K562 (cell line): ENCODE measurements at regions not wholly inside any gene's neighbourhood (a gene's known extent, or its start where the extent isn't known, plus 50 kb on each side); places are given as distances from the start of the nearest gene placed in this dataset.

Source experiments
- ATAC-seq: fragments of 200-7000 bp; cut with Tn5 transposase; 3 replicates; pipeline ENCODE4 v1.9.1; 2020; ENCODE audit warnings: moderate library complexity
- BruUV-seq: library from RNA; stranded (reverse); fragments of 400-500 nt; replicated peaks from 2 replicates; lab custom pipeline; 2021; lab: Mats Ljungman, UMichigan
- CTCF ChIA-PET: fragments of 300-600 bp; formaldehyde crosslinking; extraction: SDS; loops from one replicate; lab custom pipeline; 2021; ENCODE audit warnings: low intra/inter-chr PET ratio; lab: Yijun Ruan, JAX
- POLR2A ChIA-PET: fragments of 300-600, 350-650 bp; sonication (Branson Sonifier 250); formaldehyde crosslinking; extraction: SDS; loops from one replicate; lab custom pipeline; 2021; ENCODE audit warnings: antibody characterized with exemption, inconsistent platforms; lab: Yijun Ruan, JAX
- DNase-seq, 4 experiments: peaks; one replicate each; pipeline versions ENCODE4 v3.0.0 to v3.0.0-alpha.2; 2011 to 2018; ENCODE audit warnings: low spot score in 3 of 4, mixed read lengths in 3 of 4; ENCODE audit errors: extremely low read depth in 1 of 4
- FAIRE-seq: peaks from 2 replicates; lab custom pipeline; 2011; peaks lifted over from hg19 to GRCh38; lab: Jason Lieb, UNC
- H2AFZ ChIP-seq: 2 replicates; pipeline ENCODE4 v1.6.0; 2011; ENCODE audit warnings: low read depth, low read length, control low read depth, inconsistent platforms
- H3K27ac ChIP-seq: fragments of 200-600 bp; 3 replicates; pipeline ENCODE4 v1.8.0; 2011; ENCODE audit warnings: low read depth, mild to moderate bottlenecking, control low read depth, inconsistent platforms, low read length, moderate library complexity, mixed read lengths; ENCODE audit errors: extremely low read depth
- H3K27me3 ChIP-seq, 2 experiments: fragments of 300-600 bp in 1 of 2; 2 replicates in 1 of 2; 3 replicates in 1 of 2; pipeline versions ENCODE4 v1.6.0 to v1.8.0; 2011; ENCODE audit warnings: inconsistent platforms in 2 of 2, low read length in 2 of 2, mild to moderate bottlenecking in 1 of 2, mixed read lengths in 1 of 2, moderate library complexity in 1 of 2; ENCODE audit not compliant: control insufficient read depth in 2 of 2, insufficient read depth in 2 of 2
- H3K36me3 ChIP-seq: fragments of 300-600 bp; 3 replicates; pipeline ENCODE4 v1.8.0; 2011; ENCODE audit warnings: mild to moderate bottlenecking, low read length, inconsistent platforms; ENCODE audit not compliant: control insufficient read depth, insufficient read depth
- H3K4me1 ChIP-seq, 2 experiments: fragments of 200-600 bp in 1 of 2; replicated peaks in 1 of 2; 2 replicates in 1 of 2; 3 replicates in 1 of 2; pipeline versions ENCODE4 v1.5.1 to v1.8.0; 2011; ENCODE audit warnings: inconsistent platforms in 2 of 2, low read length in 2 of 2, mild to moderate bottlenecking in 1 of 2, mixed read lengths in 1 of 2, moderate library complexity in 1 of 2; ENCODE audit not compliant: control insufficient read depth in 2 of 2, insufficient read depth in 2 of 2
- H3K4me2 ChIP-seq: 2 replicates; pipeline ENCODE4 v1.6.1; 2011; ENCODE audit warnings: low read length, control low read depth, inconsistent platforms, mixed read lengths; ENCODE audit not compliant: insufficient read depth
- H3K4me3 ChIP-seq: fragments of 200-600 bp; sonication (generic), shearing (Covaris generic); 2 replicates; pipeline ENCODE4 v1.5.1; 2016; ENCODE audit warnings: control low read depth, inconsistent platforms
- H3K79me2 ChIP-seq: fragments of 200-600 bp; 3 replicates; pipeline ENCODE4 v1.8.0; 2011; ENCODE audit warnings: low read length, inconsistent platforms; ENCODE audit not compliant: control insufficient read depth, insufficient read depth
- H3K9ac ChIP-seq, 2 experiments: 2 replicates each; pipeline versions ENCODE4 v1.6.0 to v1.6.1; 2011; ENCODE audit warnings: low read depth in 2 of 2, low read length in 2 of 2, control low read depth in 1 of 2, inconsistent platforms in 1 of 2, mild to moderate bottlenecking in 1 of 2, mixed read lengths in 1 of 2; ENCODE audit not compliant: insufficient read depth in 1 of 2
- H3K9me1 ChIP-seq: one replicate; pipeline ENCODE4 v1.6.0; 2011; ENCODE audit warnings: inconsistent platforms, mild to moderate bottlenecking, low read length, moderate library complexity; ENCODE audit not compliant: control insufficient read depth, insufficient read depth
- H3K9me3 ChIP-seq: replicated peaks from 2 replicates; pipeline ENCODE4 v1.5.1; 2011; ENCODE audit warnings: low read depth, low read length, inconsistent platforms; ENCODE audit not compliant: control insufficient read depth, insufficient read depth
- H4K20me1 ChIP-seq: replicated peaks from 2 replicates; pipeline ENCODE4 v1.6.1; 2011; ENCODE audit warnings: low read length, inconsistent platforms, mixed read lengths; ENCODE audit not compliant: control insufficient read depth, insufficient read depth
- FUS ChIP-seq: fragments of 200-400 bp; formaldehyde crosslinking; optimal IDR thresholded peaks from 2 replicates; pipeline ENCODE3; 2017; ENCODE audit warnings: low read depth, low read length
- YY1 ChIP-seq, 3 experiments: IDR thresholded peaks; 2 replicates each; pipeline ENCODE4 v1.6.1; 2011; ENCODE audit warnings: low read length in 2 of 3, mild to moderate bottlenecking in 2 of 3, moderate library complexity in 2 of 3, borderline replicate concordance in 1 of 3, control low read depth in 1 of 3, low read depth in 1 of 3; ENCODE audit not compliant: insufficient read depth in 3 of 3, insufficient replicate concordance in 2 of 3, control insufficient read depth in 1 of 3, insufficient read length in 1 of 3; ENCODE audit errors: extremely low read depth in 1 of 3
- ZNF3 ChIP-seq: fragments of 250-450 bp; sonication (Bioruptor Pico); IDR thresholded peaks from 2 replicates; pipeline ENCODE4 v1.5.0; 2021; ENCODE audit warnings: mild to moderate bottlenecking, moderate library complexity
- ZNF75A ChIP-seq: fragments of 450-650 bp; formaldehyde crosslinking; IDR thresholded peaks from 2 replicates; pipeline ENCODE4 v1.4.0; 2020; ENCODE audit warnings: mild to moderate bottlenecking
- WGBS: fragments of 100-300 bp; shearing (Covaris generic); methylation state at CpG from one replicate; pipeline ENCODE4 v1.1.6; 2016; ENCODE audit warnings: low coverage, mixed read lengths; ENCODE audit not compliant: insufficient coverage; ENCODE audit errors: missing lambda C conversion rate; 5-methylcytosine and 5-hydroxymethylcytosine counted together
- in situ Hi-C: fragments of 300-500 bp; cut with MboI; formaldehyde crosslinking; loops from 4 replicates; pipeline ENCODE4 v1.15.0; 2018; ENCODE audit warnings: inconsistent platforms, mixed read lengths
- intact Hi-C: fragments of 100-400 bp; cut with micrococcal nuclease; formaldehyde crosslinking; loops from 2 replicates; pipeline ENCODE4 v1.14.2; 2022

GRCh38 chr2:61639721-61640120, 101.6 kb upstream of the XPO1 start:
- CTCF ChIA-PET, result interaction anchor here (0.8 kb wide), 1 partner anchor 256 kb away, joined by 4 read pairs; no protein-coding TSS in a partner anchor
- no peak for DNase-seq
- ATAC-seq, result no peak
- no peak overlapping the region for H3K9ac ChIP-seq
- peak overlapping the region; percentile 16; the same call in 1 of the 3 replicates for H3K27ac ChIP-seq
- no peak for FAIRE-seq
- H3K27me3 ChIP-seq, result no peaks in the 10 kb centered on the region
- no peak overlapping the region for H3K4me2 ChIP-seq
- in situ Hi-C loops (no loop called here), intact Hi-C loops (no loop called here)
- BruUV-seq, result no TSS peak
- peak overlapping the region; percentile 88 for H2AFZ ChIP-seq
- no peaks in the 10 kb centered on the region for H4K20me1 ChIP-seq
- no peaks in the 10 kb centered on the region for H3K36me3 ChIP-seq
- H3K79me2 ChIP-seq, result no peaks in the 10 kb centered on the region
- H3K4me1 ChIP-seq, result no peaks in the 10 kb centered on the region
- POLR2A ChIA-PET, result interaction anchor here (0.9 kb wide), 1 partner anchor 12 kb away, joined by 4 read pairs; no protein-coding TSS in a partner anchor
- no peaks in the 10 kb centered on the region for H3K9me1 ChIP-seq
- TF ChIP-seq YY1 (IDR thresholded peaks at IDR 0.05; ENCODE audit: borderline replicate concordance in 1 of 3, control insufficient read depth in 1 of 3, extremely low read depth in 1 of 3, insufficient read depth in 3 of 3, insufficient read length in 1 of 3, insufficient replicate concordance in 2 of 3, low read depth in 1 of 3, low read length in 2 of 3) (peak in 1 of 3 experiments; percentile 23), ZNF3 (CRISPR knock-in tag) (no peak)
- WGBS, result 59% methylated on average over 9 of the region's 9 CpGs
- H3K4me3 ChIP-seq, result no peak overlapping the region
- H3K9me3 ChIP-seq, result no peaks in the 10 kb centered on the region

- Histone ChIP-seq H3K4me2 (no peak overlapping the region), H3K27ac (no peak overlapping the region), H3K79me2 (no peaks in the 10 kb centered on the region), H3K9me1 (no peaks in the 10 kb centered on the region), H3K27me3 (no peaks in the 10 kb centered on the region), H3K4me3 (no peak overlapping the region), H3K9me3 (no peaks in the 10 kb centered on the region), H4K20me1 (no peaks in the 10 kb centered on the region), H3K9ac (no peak overlapping the region), H3K4me1 (no peaks in the 10 kb centered on the region), H2AFZ (no peak overlapping the region), H3K36me3 (no peaks in the 10 kb centered on the region)
- FAIRE-seq, result no peak
- in situ Hi-C loops, result no loop called here
- TF ChIP-seq ZNF75A (CRISPR knock-in tag) (0 out of 2 replicates have a peak, but pooled peaks have one; percentile 66), FUS (no peak)
- intact Hi-C loops, result no loop called here
- POLR2A ChIA-PET, result interaction anchor here (0.5 to 1.4 kb wide), 4 partner anchors 10 to 825 kb away, joined by 3 to 4 read pairs (median 4); no protein-coding TSS in a partner anchor
- CTCF ChIA-PET, result no interaction called here
- 19% methylated on average over 3 of the region's 3 CpGs for WGBS
- DNase-seq, result no peak
- ATAC-seq, result no peak
- BruUV-seq, result no TSS peak
Observed at GRCh38 chr2:61636686-61637085, 98.5 kb upstream of the XPO1 start.
